ENCODE measurements at regions not wholly inside any gene's neighbourhood (a gene's known extent, or its start where the extent isn't known, plus 50 kb on each side); places are given as distances from the start of the nearest gene placed in this dataset.

GRCh38 chr4:159902648-159903047 lies 799.8 kb downstream of the RAPGEF2 start:
- WGBS, 2 donors: 0 to 67% methylated on average over 1 of the region's 1 CpG
- no peak for TF ChIP-seq POLR2A (IDR thresholded peaks at IDR 0.05)
- TF ChIP-seq CTCF (IDR thresholded peaks at IDR 0.05): no peak
- no peak overlapping the region for H3K4me3 ChIP-seq (ENCODE audit: low read depth, poor library complexity, severe bottlenecking)
- no peak for DNase-seq (ENCODE audit: low spot score in 2 of 2)
- intact Hi-C loops (cut with DNase I; ENCODE audit: low total_unique reads): no loop called here

GRCh38 chr4:159904906-159905305 lies 802.0 kb downstream of the RAPGEF2 start:
- H3K4me3 ChIP-seq (ENCODE audit: low read depth, poor library complexity, severe bottlenecking): no peak overlapping the region
- DNase-seq (ENCODE audit: low spot score in 2 of 2): no peak
- 60 to 63% methylated on average over 2 of the region's 2 CpGs for WGBS, 2 donors
- TF ChIP-seq POLR2A (IDR thresholded peaks at IDR 0.05) (no peak), CTCF (IDR thresholded peaks at IDR 0.05) (no peak)
- intact Hi-C loops (cut with DNase I; ENCODE audit: low total_unique reads): no loop called here

GRCh38 chr4:159906051-159906450 lies 803.2 kb downstream of the RAPGEF2 start:
- no peak for DNase-seq (ENCODE audit: low spot score in 2 of 2)
- intact Hi-C loops (cut with DNase I; ENCODE audit: low total_unique reads): no loop called here
- TF ChIP-seq POLR2A (IDR thresholded peaks at IDR 0.05): no peak
- TF ChIP-seq CTCF (IDR thresholded peaks at IDR 0.05): no peak
- H3K4me3 ChIP-seq (ENCODE audit: low read depth, poor library complexity, severe bottlenecking): no peak overlapping the region

- intact Hi-C loops (cut with DNase I; ENCODE audit: low total_unique reads): no loop called here
- H3K4me3 ChIP-seq (ENCODE audit: low read depth, poor library complexity, severe bottlenecking): no peak overlapping the region
- DNase-seq (ENCODE audit: low spot score in 2 of 2): no peak
- no peak for TF ChIP-seq CTCF (IDR thresholded peaks at IDR 0.05)
- no peak for TF ChIP-seq POLR2A (IDR thresholded peaks at IDR 0.05)
Observed at GRCh38 chr4:159906517-159906916, 803.6 kb downstream of the RAPGEF2 start.

GRCh38 chr4:159910721-159911120 lies 807.8 kb downstream of the RAPGEF2 start:
- intact Hi-C loops (cut with DNase I; ENCODE audit: low total_unique reads): no loop called here
- WGBS, 2 donors: 75 to 88% methylated on average over 3 of the region's 3 CpGs

More at GRCh38 chr4:159910721-159911120, 807.8 kb downstream of the RAPGEF2 start:
- H3K4me3 ChIP-seq (ENCODE audit: low read depth, poor library complexity, severe bottlenecking): no peak overlapping the region
- no peak for TF ChIP-seq POLR2A (IDR thresholded peaks at IDR 0.05)
- no peak for TF ChIP-seq CTCF (IDR thresholded peaks at IDR 0.05)
- DNase-seq (ENCODE audit: low spot score in 2 of 2): no peak

All from lower leg skin (tissue), 4 donors.